Kidney (tissue), 13 donors: ENCODE measurements at regions not wholly inside any gene's neighbourhood (a gene's known extent, or its start where the extent isn't known, plus 50 kb on each side); places are given as distances from the start of the nearest gene placed in this dataset.

Source experiments
- DNase-seq, 5 donors: peaks; one replicate each; pipeline ENCODE4 v3.0.0-alpha.2; 2013 to 2020
- FAIRE-seq: peaks from 2 replicates; lab custom pipeline; 2012; peaks lifted over from hg19 to GRCh38; lab: Jason Lieb, UNC
- H3K27ac ChIP-seq, 2 donors: one replicate each; pipeline ENCODE4 v1.7.0; 2013; ENCODE audit warnings: low read depth in 2 of 2, low read length in 2 of 2, inconsistent platforms in 1 of 2
- H3K27me3 ChIP-seq: one replicate; pipeline ENCODE4 v1.7.1; 2013; ENCODE audit warnings: low read length, inconsistent platforms; ENCODE audit not compliant: control insufficient read depth, insufficient read depth
- H3K36me3 ChIP-seq, 3 donors: one replicate each; pipeline versions ENCODE4 v1.7.0 to v1.7.1; 2013; ENCODE audit warnings: low read length in 3 of 3, control low read depth in 1 of 3, inconsistent platforms in 1 of 3; ENCODE audit not compliant: insufficient read depth in 3 of 3, control insufficient read depth in 2 of 3
- H3K4me1 ChIP-seq, 3 donors: one replicate each; pipeline versions ENCODE4 v1.7.0 to v1.7.1; 2013; ENCODE audit warnings: low read length in 3 of 3, inconsistent platforms in 1 of 3, low read depth in 1 of 3; ENCODE audit not compliant: control insufficient read depth in 2 of 3, insufficient read depth in 2 of 3
- H3K4me3 ChIP-seq, 3 donors: one replicate each; pipeline versions ENCODE4 v1.7.0 to v1.8.1; 2013; ENCODE audit warnings: low read length in 3 of 3, control low read depth in 1 of 3, inconsistent platforms in 1 of 3
- H3K9ac ChIP-seq, 3 donors: one replicate each; pipeline versions ENCODE4 v1.7.0 to v1.7.1; 2013; ENCODE audit warnings: low read length in 3 of 3, control low read depth in 1 of 3, inconsistent platforms in 1 of 3
- H3K9me3 ChIP-seq, 3 donors: one replicate each; pipeline versions ENCODE4 v1.7.0 to v1.7.1; 2013; ENCODE audit warnings: low read length in 3 of 3, control low read depth in 1 of 3, inconsistent platforms in 1 of 3; ENCODE audit not compliant: control insufficient read depth in 2 of 3, insufficient read depth in 1 of 3
- intact Hi-C: fragments of 100-400 bp; cut with DNase I; formaldehyde crosslinking; loops from one replicate; pipeline ENCODE4 v1.11.1; 2022
- TF ChIP-seq, protein P1 (sequence below): IDR thresholded peaks from 3 replicates; pipeline ENCODE4 v1.5.1; 2012; ENCODE audit warnings: mild to moderate bottlenecking, moderate library complexity, borderline replicate concordance; ENCODE audit not compliant: insufficient read depth; ENCODE audit errors: extremely low read depth
- donor health status: control.
- donor health status: control.
- donor health status: control.
- donor health status: control.
- donor health status: control.
- donor health status: DM: yes; HTN: yes; CAD: no.
- donor health status: Normal renal cell carcinoma (clear cell type).

DNA sequence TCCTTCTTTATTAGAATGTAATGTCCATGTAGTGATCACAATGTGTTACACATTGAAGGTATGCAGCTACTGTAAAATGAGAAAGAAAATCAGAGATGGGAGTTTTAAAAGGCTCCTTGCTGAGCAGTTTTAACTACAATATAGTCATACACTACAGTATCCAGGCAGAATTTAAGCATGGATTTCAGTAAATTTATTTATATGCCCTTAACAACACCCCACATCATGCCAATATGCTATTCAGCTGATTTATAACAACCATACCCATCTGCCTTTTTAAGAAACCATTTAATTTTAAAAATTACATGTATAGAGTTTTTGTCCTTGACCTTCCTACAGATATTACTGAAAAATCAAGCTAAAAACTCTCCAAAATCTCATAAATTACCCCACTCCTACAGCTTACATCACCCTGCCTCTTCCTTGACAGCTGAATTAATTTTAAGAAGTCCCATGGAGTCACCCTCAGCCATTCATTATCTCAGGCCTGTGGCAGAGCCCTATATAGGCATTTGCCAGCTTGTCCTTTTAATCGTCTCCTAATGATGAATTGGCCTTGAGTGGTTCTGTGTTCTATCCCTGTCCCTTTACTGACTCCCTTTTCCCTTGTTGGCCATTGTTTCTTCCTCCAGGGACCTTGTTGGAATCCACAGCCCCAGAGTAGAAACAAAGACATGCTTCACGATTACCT lies 797.6 kb upstream of the ARRDC4 start:
- intact Hi-C loops: no loop called here
- H3K4me3 ChIP-seq: no peak overlapping the region
- no peak overlapping the region for H3K9ac ChIP-seq
- no peaks in the 10 kb centered on the region for H3K27me3 ChIP-seq
- no peak overlapping the region for H3K27ac ChIP-seq
- H3K4me1 ChIP-seq: no peaks in the 10 kb centered on the region
- no peak for FAIRE-seq
- no peak for DNase-seq
- TF ChIP-seq, protein P1, sequence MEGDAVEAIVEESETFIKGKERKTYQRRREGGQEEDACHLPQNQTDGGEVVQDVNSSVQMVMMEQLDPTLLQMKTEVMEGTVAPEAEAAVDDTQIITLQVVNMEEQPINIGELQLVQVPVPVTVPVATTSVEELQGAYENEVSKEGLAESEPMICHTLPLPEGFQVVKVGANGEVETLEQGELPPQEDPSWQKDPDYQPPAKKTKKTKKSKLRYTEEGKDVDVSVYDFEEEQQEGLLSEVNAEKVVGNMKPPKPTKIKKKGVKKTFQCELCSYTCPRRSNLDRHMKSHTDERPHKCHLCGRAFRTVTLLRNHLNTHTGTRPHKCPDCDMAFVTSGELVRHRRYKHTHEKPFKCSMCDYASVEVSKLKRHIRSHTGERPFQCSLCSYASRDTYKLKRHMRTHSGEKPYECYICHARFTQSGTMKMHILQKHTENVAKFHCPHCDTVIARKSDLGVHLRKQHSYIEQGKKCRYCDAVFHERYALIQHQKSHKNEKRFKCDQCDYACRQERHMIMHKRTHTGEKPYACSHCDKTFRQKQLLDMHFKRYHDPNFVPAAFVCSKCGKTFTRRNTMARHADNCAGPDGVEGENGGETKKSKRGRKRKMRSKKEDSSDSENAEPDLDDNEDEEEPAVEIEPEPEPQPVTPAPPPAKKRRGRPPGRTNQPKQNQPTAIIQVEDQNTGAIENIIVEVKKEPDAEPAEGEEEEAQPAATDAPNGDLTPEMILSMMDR: no peak
- no peaks in the 10 kb centered on the region for H3K9me3 ChIP-seq
- H3K36me3 ChIP-seq: no peaks in the 10 kb centered on the region

DNA sequence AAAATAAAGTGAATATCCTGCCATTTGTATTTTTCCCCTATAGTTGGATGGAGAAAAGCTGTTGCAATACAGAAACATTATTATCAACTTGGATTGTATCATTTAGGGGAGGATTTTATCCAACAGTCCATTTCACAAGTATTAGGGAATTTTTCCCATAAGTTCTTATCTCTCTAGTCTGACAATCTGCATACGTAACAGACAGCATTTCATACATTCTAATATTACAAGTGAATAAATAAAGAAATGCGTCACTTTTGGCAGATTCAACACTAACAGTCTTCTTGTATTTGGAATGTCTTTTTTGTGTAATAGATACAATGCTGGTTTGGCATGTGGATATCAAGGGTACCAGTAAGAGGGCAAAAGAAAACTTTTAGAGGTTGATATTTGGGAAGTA lies 795.3 kb upstream of the ARRDC4 start:
- no peak for FAIRE-seq

DNA sequence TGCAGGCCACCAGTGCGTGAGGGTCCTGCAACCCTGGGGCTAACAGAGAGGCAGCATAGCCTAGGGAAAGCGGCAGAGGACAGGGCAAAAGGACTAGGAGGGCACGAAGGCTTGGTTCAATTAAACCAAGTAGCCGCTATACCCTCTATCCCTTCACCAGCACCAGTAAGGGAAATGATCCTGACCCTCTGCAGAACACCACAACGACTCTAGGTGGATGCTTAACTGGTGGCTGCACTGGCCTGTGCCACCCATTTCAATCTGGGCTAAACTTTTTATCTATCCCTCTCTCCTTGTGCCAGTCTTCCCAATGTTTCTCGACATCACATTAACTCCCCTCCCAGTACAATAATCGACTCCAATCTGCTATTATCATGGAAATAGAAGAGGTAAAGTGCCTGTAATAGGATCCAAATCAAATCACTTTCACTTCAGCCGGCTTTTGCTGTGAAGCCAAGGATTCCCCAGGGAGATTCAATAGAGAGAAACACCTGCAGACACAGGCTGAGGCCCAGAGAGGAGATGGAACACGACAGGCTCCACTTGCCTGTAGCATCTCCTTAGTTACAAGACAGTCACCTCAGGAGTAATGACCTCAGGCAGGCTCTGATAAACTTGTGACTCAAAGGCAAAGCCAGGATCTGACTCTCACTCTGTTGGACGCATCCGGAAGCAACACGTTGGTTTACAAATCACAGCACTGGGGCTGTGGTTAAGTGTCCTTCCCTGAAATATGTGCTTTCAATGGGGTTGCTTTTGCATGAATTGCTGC lies 791.6 kb upstream of the ARRDC4 start:
- no peak for FAIRE-seq
- Histone ChIP-seq H3K9ac (no peak overlapping the region), H3K27me3 (no peaks in the 10 kb centered on the region)

More for the DNA sequence above, 795.3 kb upstream of the ARRDC4 start:
- Histone ChIP-seq H3K9ac (no peak overlapping the region), H3K9me3 (no peaks in the 10 kb centered on the region), H3K4me1 (no peaks in the 10 kb centered on the region), H3K27me3 (no peaks in the 10 kb centered on the region), H3K4me3 (no peak overlapping the region), H3K27ac (no peak overlapping the region), H3K36me3 (no peaks in the 10 kb centered on the region)
- TF ChIP-seq, protein P1: no peak
- no peak for DNase-seq
- intact Hi-C loops: no loop called here

More for the DNA sequence above, 791.6 kb upstream of the ARRDC4 start:
- intact Hi-C loops: no loop called here
- Histone ChIP-seq H3K27ac (no peak overlapping the region), H3K9me3 (no peaks in the 10 kb centered on the region), H3K36me3 (no peaks in the 10 kb centered on the region), H3K4me1 (no peaks in the 10 kb centered on the region), H3K4me3 (no peak overlapping the region)
- DNase-seq: no peak
- TF ChIP-seq, protein P1: no peak
